Germinal center (tissue), 1 donor: ENCODE measurements at regions not wholly inside any gene's neighbourhood (a gene's known extent, or its start where the extent isn't known, plus 50 kb on each side); places are given as distances from the start of the nearest gene placed in this dataset.
"Not testable (repeated sequence)": the region's sequence is repeated elsewhere in the genome, so short reads cannot be mapped to it uniquely, and the experiment has no call there.

Experiments used
- DNase-seq: peaks from one replicate; pipeline ENCODE4 v3.0.0; 2012; ENCODE audit warnings: mixed read lengths, low spot score

GRCh38 chr14:87430810-87431209 is 562.2 kb downstream of the GALC start:
- no peak for DNase-seq

GRCh38 chr14:87430214-87430613 is 562.8 kb downstream of the GALC start:
- DNase-seq = no peak

GRCh38 chr14:87419925-87420324 is 573.1 kb downstream of the GALC start:
- DNase-seq = no peak

GRCh38 chr14:87411370-87411769 is 581.6 kb downstream of the GALC start:
- DNase-seq = no peak

GRCh38 chr14:87409393-87409792 is 583.6 kb downstream of the GALC start:
- DNase-seq = no peak

DNA sequence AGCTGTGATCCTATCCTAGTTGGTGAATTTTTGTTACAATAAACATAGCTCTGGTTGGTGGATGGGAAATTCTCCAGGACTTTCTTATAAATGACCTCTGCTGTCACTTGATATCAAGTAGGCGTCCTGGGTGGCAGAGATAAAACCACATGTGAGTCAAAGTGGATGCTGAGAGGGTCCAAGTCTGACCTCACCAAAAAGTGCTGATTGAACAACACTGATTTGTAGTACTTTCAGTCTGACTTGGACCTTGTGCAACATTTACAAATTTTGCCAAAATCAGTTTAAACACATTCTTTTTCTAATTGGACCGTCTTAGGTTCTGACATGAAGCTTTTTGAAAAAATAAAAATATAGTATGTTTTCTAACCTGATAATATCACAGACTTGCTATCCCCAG is 585.6 kb downstream of the GALC start:
- no peak for DNase-seq

DNA sequence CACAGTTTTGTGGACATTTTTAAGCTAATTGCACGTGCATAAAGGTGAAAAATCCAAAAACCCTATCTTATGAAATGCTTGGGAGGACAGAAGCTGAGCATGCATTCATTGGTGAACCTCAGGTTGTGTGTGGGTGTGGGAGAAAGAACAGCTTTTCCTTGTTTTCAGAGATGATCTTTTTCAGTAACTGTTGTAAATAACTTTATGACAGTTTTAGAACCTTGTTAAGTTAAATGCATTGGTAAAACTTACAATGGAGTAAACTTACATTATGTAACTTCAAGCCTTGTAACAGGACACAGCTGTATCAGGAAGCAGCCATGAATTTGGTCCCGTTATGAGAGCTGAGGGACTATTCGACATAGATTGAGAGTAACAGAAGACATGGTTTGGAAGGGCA is 587.4 kb downstream of the GALC start:
- DNase-seq = no peak

- DNase-seq = no peak
These were observed 595.5 kb downstream of the GALC start for GRCh38 chr14:87397499-87397898.

DNA sequence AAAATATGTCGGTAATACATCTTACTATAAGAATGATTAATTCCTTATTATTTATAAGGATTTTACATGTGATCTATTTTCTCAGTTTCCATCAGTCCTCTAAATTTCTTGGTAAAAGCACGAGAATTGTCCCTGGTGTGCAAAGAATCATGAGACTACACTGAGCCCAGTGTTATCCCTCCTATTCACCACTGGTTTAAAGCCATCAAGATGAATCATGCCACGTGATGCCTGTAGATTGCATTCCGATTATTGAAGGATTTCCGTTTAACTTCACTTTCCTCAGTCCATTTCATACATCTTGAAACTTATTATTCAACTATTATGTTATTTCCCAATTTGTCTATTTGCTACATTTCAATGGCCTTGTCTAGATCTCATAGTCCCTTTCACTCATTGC is 601.9 kb downstream of the GALC start:
- DNase-seq = no peak

DNA sequence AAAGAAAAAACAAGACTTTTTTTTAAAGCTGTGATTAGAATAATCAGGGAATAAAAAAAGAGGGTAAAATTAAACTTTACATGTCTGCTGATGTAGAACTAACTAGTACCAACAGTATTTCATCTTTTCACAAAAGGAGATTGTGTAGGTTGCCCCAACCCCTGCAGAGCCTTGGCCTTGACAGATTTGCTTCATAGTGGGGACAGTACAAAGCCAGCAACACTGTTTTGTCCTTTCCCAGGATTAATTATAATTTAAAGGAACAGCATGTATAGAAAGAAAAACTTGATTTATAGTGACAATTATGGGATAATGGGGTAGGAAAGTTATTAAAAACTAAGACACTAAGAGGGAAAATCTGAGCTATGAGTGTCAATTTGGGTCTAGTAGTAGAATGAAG is 604.0 kb downstream of the GALC start:
- no peak for DNase-seq

DNA sequence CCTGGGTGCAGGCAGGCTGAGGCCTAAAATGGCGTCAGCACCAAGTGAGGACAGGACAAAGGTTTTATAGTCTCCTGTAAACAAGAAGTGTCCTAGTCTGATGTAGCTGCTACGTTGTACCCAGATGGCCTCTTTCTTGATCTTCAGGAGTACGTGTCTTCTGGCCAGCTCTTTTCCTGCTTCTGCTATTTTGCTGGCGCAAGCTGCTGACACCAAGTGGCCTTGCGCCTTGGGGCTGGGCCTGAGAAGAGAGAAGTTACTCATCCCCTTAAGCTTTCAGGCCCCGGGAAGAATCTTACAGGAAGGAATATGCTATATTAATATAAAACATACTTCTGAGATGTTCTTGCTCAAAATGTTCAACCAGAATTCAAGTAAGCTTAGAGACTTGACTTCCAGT is 605.2 kb downstream of the GALC start:
- DNase-seq = no peak

- DNase-seq = no peak
These were observed 606.5 kb downstream of the GALC start for GRCh38 chr14:87386524-87386923.

- no peak for DNase-seq
These were observed 612.9 kb downstream of the GALC start for GRCh38 chr14:87380054-87380453.

DNA sequence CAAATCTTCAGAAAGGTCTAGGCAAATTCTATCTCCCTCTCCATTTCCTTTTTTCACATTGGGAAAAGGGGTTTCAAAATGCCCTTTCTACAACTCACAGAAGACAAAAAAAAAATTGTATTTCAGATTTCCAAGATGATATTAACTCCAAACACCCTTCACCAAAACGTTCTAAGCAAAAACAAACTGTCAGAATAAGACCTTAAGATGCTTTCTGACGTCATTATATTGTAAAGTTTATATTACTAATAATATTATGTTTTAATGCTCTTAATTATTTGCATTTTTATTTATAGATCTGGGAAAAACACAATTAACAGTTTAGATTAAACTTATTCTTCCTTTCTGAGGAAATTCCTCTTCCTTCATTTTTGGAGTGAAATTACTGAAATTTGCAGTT is 624.2 kb downstream of the GALC start:
- DNase-seq = no peak

GRCh38 chr14:87360246-87360645 is 632.7 kb downstream of the GALC start:
- DNase-seq = not testable (repeated sequence)

DNA sequence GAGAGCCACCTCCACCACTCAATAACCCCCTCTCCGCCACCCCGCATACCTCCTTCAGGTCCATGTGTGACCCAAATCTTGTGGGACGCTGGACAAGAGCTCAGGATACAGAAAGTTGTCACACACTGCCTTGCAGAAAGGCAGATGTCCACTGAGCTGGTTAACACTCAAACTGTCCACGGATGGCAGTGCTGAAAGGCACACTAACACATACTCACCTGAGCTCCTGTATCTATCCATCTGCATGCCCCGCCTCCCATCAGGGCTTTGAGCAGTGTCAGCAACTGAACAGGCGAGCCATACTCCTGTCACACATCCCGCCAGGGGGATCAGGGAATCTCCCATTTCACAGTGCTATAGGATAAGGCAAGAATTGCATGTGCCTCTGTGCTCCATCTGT is 642.0 kb downstream of the GALC start:
- DNase-seq = no peak

- DNase-seq = no peak
These were observed 643.1 kb downstream of the GALC start for GRCh38 chr14:87349921-87350320.

GRCh38 chr14:87343652-87344051 is 649.3 kb downstream of the GALC start:
- no peak for DNase-seq

DNA sequence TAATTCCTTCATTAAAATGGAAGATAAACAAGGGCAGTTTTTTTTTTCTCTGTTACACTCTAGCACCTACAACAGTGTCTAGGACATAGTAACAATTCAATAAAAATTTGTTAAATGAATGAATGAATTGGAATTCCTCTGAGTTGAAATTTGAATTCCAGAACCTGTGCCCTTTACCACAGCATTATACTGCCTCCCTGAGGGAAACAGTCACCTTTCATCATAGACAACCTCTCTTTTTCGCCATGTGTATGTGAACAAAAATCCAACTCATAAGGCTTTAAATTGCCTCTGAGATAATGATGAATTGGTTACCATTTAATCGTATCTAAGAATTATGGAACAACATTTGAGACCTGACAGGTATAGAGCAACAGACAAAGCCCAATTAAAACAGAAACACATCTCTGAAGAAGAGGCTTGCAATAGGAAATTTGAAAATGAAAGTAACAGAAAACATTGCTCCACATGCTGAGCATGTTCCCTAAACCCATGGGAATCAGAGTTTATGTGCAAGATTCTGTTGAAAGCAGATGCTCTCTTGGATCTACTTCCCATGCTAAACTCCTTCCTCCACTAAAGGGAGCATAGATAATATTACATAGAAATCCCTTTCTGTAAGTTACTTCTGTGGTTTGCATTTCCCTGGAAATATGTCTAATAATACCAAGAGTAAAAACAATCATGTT is 657.8 kb downstream of the GALC start:
- DNase-seq = no peak

DNA sequence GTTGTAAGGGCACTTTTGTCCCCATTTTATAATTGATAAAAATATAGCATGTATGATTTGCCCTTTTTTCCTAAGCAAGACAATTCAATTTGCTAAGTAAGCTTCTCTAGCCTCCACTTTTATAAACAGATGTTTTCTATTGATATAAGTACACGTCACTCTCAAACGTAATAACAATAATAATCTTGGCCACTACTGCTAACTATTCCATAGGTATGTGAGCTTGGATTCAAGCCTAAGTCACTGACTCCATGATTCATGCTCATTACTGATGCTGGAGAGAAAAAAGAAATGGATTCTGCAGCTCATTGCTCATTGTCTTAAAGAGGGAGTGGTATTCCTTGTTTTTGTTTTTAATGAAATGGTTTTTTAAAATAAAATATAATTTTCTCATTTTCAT is 661.0 kb downstream of the GALC start:
- no peak for DNase-seq

DNA sequence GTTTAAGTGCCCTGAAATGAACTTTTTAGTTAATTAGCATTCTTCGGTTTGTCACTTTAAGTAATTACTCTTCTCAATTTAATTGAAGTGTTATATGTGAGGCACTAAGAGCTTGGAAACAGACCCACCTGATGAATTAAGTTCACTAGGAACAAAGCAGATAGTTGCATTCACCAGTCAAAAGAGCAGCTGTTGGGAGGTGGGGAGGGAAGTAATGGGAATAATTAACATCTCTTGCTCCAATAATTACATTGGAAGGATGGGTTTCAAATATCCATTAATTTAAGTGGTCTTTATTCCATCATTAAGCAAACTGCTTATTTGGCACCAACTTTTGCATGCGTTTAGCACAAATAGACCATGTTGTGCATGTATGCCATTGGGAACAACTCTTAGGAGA is 667.2 kb downstream of the GALC start:
- DNase-seq = no peak

GRCh38 chr14:87323191-87323590 is 669.8 kb downstream of the GALC start:
- no peak for DNase-seq

GRCh38 chr14:87321548-87321947 is 671.4 kb downstream of the GALC start:
- no peak for DNase-seq

DNA sequence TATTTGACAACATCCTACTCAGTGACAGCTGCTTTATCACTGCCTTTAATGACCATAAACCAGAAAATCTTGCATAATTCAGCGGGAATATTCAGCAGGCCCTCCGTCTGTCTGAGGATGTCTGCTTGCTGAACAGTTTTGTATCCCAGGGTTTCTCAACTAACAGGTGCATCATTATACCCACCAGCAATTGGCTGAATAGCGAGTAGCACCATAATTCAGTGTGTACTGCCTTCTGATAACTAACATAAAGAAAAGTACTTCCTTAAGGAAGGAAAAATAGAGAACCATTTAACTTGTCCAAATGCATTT is 680.1 kb downstream of the GALC start:
- DNase-seq = no peak
